Mesenchymal stem cell (in vitro differentiated cells and primary cell): ENCODE measurements at regions not wholly inside any gene's neighbourhood (a gene's known extent, or its start where the extent isn't known, plus 50 kb on each side); places are given as distances from the start of the nearest gene placed in this dataset.
A peak's percentile ranks its signal among the peaks of the same experiment; 100 is the strongest.

Source experiments
- DNase-seq: peaks from one replicate; pipeline ENCODE4 v3.0.0-alpha.2; 2013
- H2AFZ ChIP-seq: one replicate; pipeline ENCODE4 v1.6.1; 2013; ENCODE audit warnings: low read depth, mild to moderate bottlenecking, control low read depth, inconsistent platforms, low read length, moderate library complexity
- H2AK5ac ChIP-seq: 2 replicates; pipeline ENCODE4 v1.6.1; 2013; ENCODE audit warnings: low read length, moderate library complexity, mild to moderate bottlenecking, inconsistent platforms; ENCODE audit not compliant: severe bottlenecking
- H2BK120ac ChIP-seq: one replicate; pipeline ENCODE4 v1.6.1; 2013; ENCODE audit warnings: low read depth, mild to moderate bottlenecking, inconsistent platforms, low read length, moderate library complexity
- H2BK12ac ChIP-seq, 2 experiments: one replicate each; pipeline ENCODE4 v1.6.1; 2013; ENCODE audit warnings: inconsistent platforms in 2 of 2, low read length in 2 of 2, mild to moderate bottlenecking in 2 of 2, moderate library complexity in 2 of 2, control low read depth in 1 of 2
- H2BK15ac ChIP-seq: one replicate; pipeline ENCODE4 v1.6.1; 2013; ENCODE audit warnings: mild to moderate bottlenecking, low read depth, inconsistent platforms; ENCODE audit not compliant: poor library complexity, severe bottlenecking
- H2BK5ac ChIP-seq: 2 replicates; pipeline ENCODE4 v1.6.1; 2013; ENCODE audit warnings: low read depth, mild to moderate bottlenecking, low read length, control low read depth, inconsistent platforms; ENCODE audit not compliant: poor library complexity, severe bottlenecking
- H3K14ac ChIP-seq, 2 experiments: one replicate each; pipeline ENCODE4 v1.6.1; 2013; ENCODE audit warnings: inconsistent platforms in 2 of 2, low read length in 2 of 2, control low read depth in 1 of 2, mild to moderate bottlenecking in 1 of 2, moderate library complexity in 1 of 2
- H3K18ac ChIP-seq, 2 experiments: one replicate each; pipeline ENCODE4 v1.6.1; 2013; ENCODE audit warnings: inconsistent platforms in 2 of 2, low read length in 2 of 2, control low read depth in 1 of 2, low read depth in 1 of 2, mild to moderate bottlenecking in 1 of 2
- H3K23ac ChIP-seq, 2 experiments: one replicate each; pipeline ENCODE4 v1.6.1; 2013; ENCODE audit warnings: inconsistent platforms in 2 of 2, low read length in 2 of 2, mild to moderate bottlenecking in 2 of 2, moderate library complexity in 2 of 2, control low read depth in 1 of 2
- H3K27ac ChIP-seq: 2 replicates; pipeline ENCODE4 v1.5.1; 2013; ENCODE audit warnings: mild to moderate bottlenecking, moderate library complexity, low read length, control low read depth, inconsistent platforms; ENCODE audit not compliant: poor library complexity, severe bottlenecking
- H3K27me3 ChIP-seq, 2 experiments: 2 replicates each; pipeline versions ENCODE4 v1.6.1 to v1.7.0; 2013; ENCODE audit warnings: low read length in 2 of 2, mild to moderate bottlenecking in 2 of 2, moderate library complexity in 2 of 2, control low read depth in 1 of 2, inconsistent platforms in 1 of 2; ENCODE audit not compliant: control insufficient read depth in 1 of 2, insufficient read depth in 1 of 2
- H3K36me3 ChIP-seq, 2 experiments: 2 replicates each; pipeline versions ENCODE4 v1.6.1 to v1.7.0; 2013; ENCODE audit warnings: low read length in 2 of 2, control low read depth in 1 of 2, inconsistent platforms in 1 of 2, low read depth in 1 of 2, mild to moderate bottlenecking in 1 of 2; ENCODE audit not compliant: insufficient read depth in 2 of 2, control insufficient read depth in 1 of 2
- H3K4ac ChIP-seq, 2 experiments: one replicate each; pipeline ENCODE4 v1.6.1; 2013; ENCODE audit warnings: inconsistent platforms in 2 of 2, low read length in 2 of 2, mild to moderate bottlenecking in 2 of 2, moderate library complexity in 2 of 2, control low read depth in 1 of 2, low read depth in 1 of 2
- H3K4me1 ChIP-seq: 2 replicates; pipeline ENCODE4 v1.6.1; 2013; ENCODE audit warnings: low read depth, low read length, control low read depth; ENCODE audit not compliant: control insufficient read depth, insufficient read depth
- H3K4me2 ChIP-seq: 2 replicates; pipeline ENCODE4 v1.6.1; 2013; ENCODE audit warnings: low read length, mild to moderate bottlenecking, inconsistent platforms; ENCODE audit not compliant: poor library complexity, severe bottlenecking
- H3K4me3 ChIP-seq, 2 experiments: 2 replicates each; pipeline versions ENCODE4 v1.5.1 to v1.7.0; 2013; ENCODE audit warnings: low read length in 2 of 2, mild to moderate bottlenecking in 2 of 2, control low read depth in 1 of 2, low read depth in 1 of 2; ENCODE audit not compliant: insufficient read depth in 1 of 2
- H3K79me1 ChIP-seq: replicated peaks from 2 replicates; pipeline ENCODE4 v1.6.1; 2013; ENCODE audit warnings: mild to moderate bottlenecking, control low read depth, low read length, inconsistent platforms; ENCODE audit not compliant: poor library complexity, severe bottlenecking
- H3K9ac ChIP-seq: 2 replicates; pipeline ENCODE4 v1.7.0; 2013; ENCODE audit warnings: mild to moderate bottlenecking, low read length, moderate library complexity
- H3K9me3 ChIP-seq: 2 replicates; pipeline ENCODE4 v1.7.0; 2013; ENCODE audit warnings: mild to moderate bottlenecking, low read length; ENCODE audit not compliant: control insufficient read depth
- H4K8ac ChIP-seq: one replicate; pipeline ENCODE4 v1.6.1; 2013; ENCODE audit warnings: inconsistent platforms, mild to moderate bottlenecking, low read length, moderate library complexity
- H4K91ac ChIP-seq: one replicate; pipeline ENCODE4 v1.6.1; 2013; ENCODE audit warnings: mild to moderate bottlenecking, low read length, inconsistent platforms
- WGBS: methylation state at CpG from one replicate; pipeline ENCODE4 v1.1.7; 2013; ENCODE audit warnings: mixed read lengths; 5-methylcytosine and 5-hydroxymethylcytosine counted together

DNA sequence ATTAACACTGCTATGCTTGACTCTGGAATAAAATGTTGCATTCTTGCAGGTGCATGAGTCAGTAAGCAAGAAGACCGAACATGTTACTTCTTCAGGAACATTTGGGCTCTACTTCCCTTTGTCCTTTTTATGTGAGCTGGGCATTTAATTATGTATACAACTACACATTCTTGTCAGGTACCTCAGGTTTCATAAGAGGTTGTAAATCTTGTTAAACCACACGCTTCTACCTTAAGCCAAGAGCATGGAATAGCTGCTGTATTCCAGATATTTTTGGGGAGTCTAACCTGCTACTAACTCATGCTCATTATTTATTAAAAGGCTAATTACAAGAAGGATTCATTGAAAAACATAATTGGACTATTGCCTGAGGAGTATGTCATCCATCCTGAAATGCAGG is 414.2 kb upstream of the KLF6 start:
- no peak overlapping the region for H2AK5ac ChIP-seq
- H3K18ac ChIP-seq = no peak overlapping the region
- no peak overlapping the region for H2BK5ac ChIP-seq
- no peak overlapping the region for H3K14ac ChIP-seq
- no peaks in the 10 kb centered on the region for H3K27me3 ChIP-seq
- H3K4me2 ChIP-seq = no peak overlapping the region
- no peak overlapping the region for H3K23ac ChIP-seq
- H4K8ac ChIP-seq = no peak overlapping the region
- DNase-seq = no peak
- no peaks in the 10 kb centered on the region for H3K79me1 ChIP-seq
- no peaks in the 10 kb centered on the region for H3K36me3 ChIP-seq
- no peak overlapping the region for H3K4ac ChIP-seq
- no peak overlapping the region for H2BK12ac ChIP-seq
- no peaks in the 10 kb centered on the region for H3K9me3 ChIP-seq
- H3K27ac ChIP-seq = no peak overlapping the region
- no peak overlapping the region for H4K91ac ChIP-seq
- H2BK15ac ChIP-seq = no peak overlapping the region
- H3K9ac ChIP-seq = no peak overlapping the region
- H3K4me3 ChIP-seq = no peak overlapping the region
- H2AFZ ChIP-seq = no peak overlapping the region
- H2BK120ac ChIP-seq = no peak overlapping the region
- WGBS = 100% methylated on average over 1 of the region's 2 CpGs
- H3K4me1 ChIP-seq = peaks cover 2% of the 10 kb centered on the region

DNA sequence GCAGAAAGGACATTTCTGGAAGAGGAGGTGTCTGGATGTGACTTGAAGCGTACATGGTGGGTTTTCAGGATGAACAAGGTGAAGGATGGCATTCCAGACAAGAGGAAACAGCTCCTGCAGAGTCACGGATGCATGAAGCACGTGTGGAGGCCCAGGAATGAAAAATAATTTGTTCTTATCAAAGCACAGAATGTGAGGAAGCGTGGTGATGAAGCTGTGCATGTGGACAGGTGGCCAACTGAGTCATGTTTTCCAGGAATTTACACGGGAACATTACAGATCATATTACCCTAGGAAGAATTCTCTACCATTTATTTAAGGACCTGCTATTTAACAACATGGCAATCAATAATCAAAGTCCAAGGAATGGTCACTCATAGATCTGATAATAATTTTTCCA is 413.2 kb upstream of the KLF6 start:
- Histone ChIP-seq H3K9ac (no peak overlapping the region), H2BK5ac (no peak overlapping the region), H3K79me1 (no peaks in the 10 kb centered on the region), H4K8ac (no peak overlapping the region), H2BK15ac (peak overlapping the region; percentile 70), H3K27me3 (no peaks in the 10 kb centered on the region), H3K4ac (no peak overlapping the region), H2BK120ac (no peak overlapping the region), H3K23ac (no peak overlapping the region), H3K18ac (no peak overlapping the region), H4K91ac (no peak overlapping the region), H3K4me3 (no peak overlapping the region), H3K4me1 (peaks cover 2% of the 10 kb centered on the region), H3K4me2 (no peak overlapping the region), H2AK5ac (no peak overlapping the region), H2BK12ac (no peak overlapping the region), H3K27ac (no peak overlapping the region), H3K36me3 (no peaks in the 10 kb centered on the region), H3K9me3 (no peaks in the 10 kb centered on the region), H3K14ac (no peak overlapping the region), H2AFZ (no peak overlapping the region)
- no peak for DNase-seq
- 95% methylated on average over 4 of the region's 5 CpGs for WGBS

DNA sequence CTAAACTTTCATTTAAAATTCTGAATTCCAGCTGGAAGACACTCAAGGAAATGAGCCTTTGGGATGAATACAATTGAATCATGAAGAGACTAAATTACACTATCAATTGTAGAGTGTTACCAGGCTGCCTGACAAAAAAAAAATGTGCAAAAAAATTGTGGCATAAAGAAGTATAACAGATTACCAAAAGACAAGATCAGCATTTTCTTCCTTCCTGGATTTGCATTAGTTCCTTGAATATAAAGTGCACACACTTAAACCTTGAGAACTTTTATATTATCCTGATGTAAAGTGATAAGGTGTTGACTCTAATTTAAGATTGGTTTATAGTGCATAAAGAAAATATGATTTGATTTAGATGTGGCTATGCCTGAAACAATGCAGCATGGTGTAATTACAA is 412.7 kb upstream of the KLF6 start:
- Histone ChIP-seq H4K91ac (no peak overlapping the region), H2AK5ac (no peak overlapping the region), H3K79me1 (no peaks in the 10 kb centered on the region), H3K18ac (no peak overlapping the region), H3K4me3 (no peak overlapping the region), H3K9ac (no peak overlapping the region), H2BK15ac (no peak overlapping the region), H3K36me3 (no peaks in the 10 kb centered on the region), H3K9me3 (no peaks in the 10 kb centered on the region), H2BK5ac (no peak overlapping the region), H3K27me3 (no peaks in the 10 kb centered on the region), H3K4me1 (peaks cover 2% of the 10 kb centered on the region), H3K4ac (no peak overlapping the region), H3K4me2 (no peak overlapping the region), H2BK120ac (no peak overlapping the region), H2AFZ (no peak overlapping the region), H3K23ac (no peak overlapping the region), H2BK12ac (no peak overlapping the region), H3K27ac (no peak overlapping the region), H4K8ac (no peak overlapping the region), H3K14ac (no peak overlapping the region)
- no peak for DNase-seq

DNA sequence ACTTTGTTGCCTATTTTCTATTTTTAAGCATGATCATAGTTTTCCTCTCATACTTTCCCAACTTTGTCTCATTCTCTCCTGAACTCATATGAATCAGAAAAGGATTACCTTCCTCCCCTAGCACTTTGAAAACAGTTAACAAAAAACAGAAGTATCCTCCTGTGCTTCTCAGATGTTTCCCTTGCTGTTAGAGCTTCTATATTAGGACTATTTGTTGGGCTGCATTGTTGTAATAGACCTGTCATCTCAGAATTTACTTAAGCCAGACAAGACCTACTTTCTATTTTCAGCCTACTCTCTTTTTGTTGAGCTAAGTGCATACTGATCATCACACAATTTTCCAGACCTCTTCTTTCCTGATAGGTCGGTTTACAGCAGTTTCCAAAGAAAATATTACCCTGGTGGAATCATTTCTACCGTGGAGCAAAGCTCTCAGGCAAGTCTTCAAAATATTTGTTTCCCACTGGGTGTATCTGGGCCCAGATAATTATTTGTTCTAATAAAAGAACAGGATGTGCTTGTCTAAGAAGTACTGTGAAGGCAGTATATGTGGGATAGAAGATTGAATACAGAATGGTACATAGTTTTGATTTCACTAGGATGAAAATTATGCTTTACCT is 411.9 kb upstream of the KLF6 start:
- Histone ChIP-seq H2BK120ac (no peak overlapping the region), H3K14ac (no peak overlapping the region), H3K9ac (no peak overlapping the region), H2BK15ac (no peak overlapping the region), H2AFZ (no peak overlapping the region), H3K18ac (no peak overlapping the region), H2AK5ac (no peak overlapping the region), H3K4me2 (no peak overlapping the region), H3K4ac (no peak overlapping the region), H4K91ac (no peak overlapping the region), H3K4me1 (peaks cover 2% of the 10 kb centered on the region), H3K36me3 (no peaks in the 10 kb centered on the region), H3K9me3 (no peaks in the 10 kb centered on the region), H3K23ac (no peak overlapping the region), H4K8ac (no peak overlapping the region), H3K4me3 (no peak overlapping the region), H2BK5ac (no peak overlapping the region), H3K27me3 (no peaks in the 10 kb centered on the region), H3K27ac (no peak overlapping the region), H2BK12ac (no peak overlapping the region), H3K79me1 (no peaks in the 10 kb centered on the region)
- DNase-seq = peak; percentile 68
- WGBS = 18% methylated on average over 2 of the region's 2 CpGs
